HG03565 (cell line): ENCODE measurements at regions not wholly inside any gene's neighbourhood (a gene's known extent, or its start where the extent isn't known, plus 50 kb on each side); places are given as distances from the start of the nearest gene placed in this dataset.
"Not testable (repeated sequence)": the region's sequence is repeated elsewhere in the genome, so short reads cannot be mapped to it uniquely, and the experiment has no call there.

ENCODE experiments used
- ATAC-seq: cut with Tn5 transposase; IDR thresholded peaks from one replicate; pipeline ENCODE4 v1.9.1; 2021; ENCODE audit warnings: mild to moderate bottlenecking, moderate library complexity; ENCODE audit not compliant: unreplicated experiment

DNA sequence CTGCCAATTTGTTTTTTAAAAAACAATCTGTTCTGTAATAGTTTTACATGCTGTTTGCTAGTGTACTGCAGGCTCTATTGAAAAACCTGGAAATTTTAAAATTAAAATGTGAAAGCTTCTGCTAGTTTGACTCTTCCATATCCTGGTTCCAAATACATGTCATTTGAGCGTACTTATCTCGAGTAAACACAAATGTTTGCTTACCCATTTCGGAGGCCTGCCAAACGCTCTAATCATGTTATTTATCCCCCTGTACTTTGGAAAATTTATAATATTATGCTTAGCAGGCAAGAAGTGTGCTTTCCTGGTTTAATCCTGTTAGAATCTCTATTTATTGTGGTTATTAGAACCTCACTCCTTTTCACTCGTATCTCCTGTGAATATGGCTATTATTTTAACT is 476.8 kb upstream of the CYLC2 start:
- no peak for ATAC-seq

GRCh38 chr9:102514541-102514940 is 480.6 kb upstream of the CYLC2 start:
- no peak for ATAC-seq

- no peak for ATAC-seq
Measured at GRCh38 chr9:102507044-102507687, 488.0 kb upstream of the CYLC2 start.

GRCh38 chr9:102506406-102506805 is 488.7 kb upstream of the CYLC2 start:
- no peak for ATAC-seq

- ATAC-seq = peak; percentile 62
Measured at GRCh38 chr9:102499468-102499867, 495.7 kb upstream of the CYLC2 start.

DNA sequence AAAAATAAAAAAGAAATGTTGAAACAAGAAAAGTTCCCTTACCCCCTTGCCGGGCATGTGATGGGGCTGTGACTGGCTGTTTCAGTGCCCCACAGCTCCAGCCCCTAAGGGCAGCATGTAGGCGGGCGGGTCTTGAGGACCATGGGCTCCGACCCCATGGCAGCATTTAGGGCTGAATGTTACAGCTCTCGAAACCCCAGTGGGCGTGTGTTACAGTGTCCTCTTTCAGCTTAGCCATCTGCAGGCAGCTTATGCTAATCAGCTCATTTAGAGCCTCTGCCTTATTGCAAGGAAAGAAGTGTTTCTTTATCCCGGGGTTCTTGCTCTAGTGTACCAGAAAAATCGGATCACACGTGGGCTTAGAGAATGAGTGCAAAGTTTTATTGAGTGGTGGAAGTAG is 497.4 kb upstream of the CYLC2 start:
- ATAC-seq = no peak

GRCh38 chr9:102486976-102487375 is 508.2 kb upstream of the CYLC2 start:
- ATAC-seq = not testable (repeated sequence)

DNA sequence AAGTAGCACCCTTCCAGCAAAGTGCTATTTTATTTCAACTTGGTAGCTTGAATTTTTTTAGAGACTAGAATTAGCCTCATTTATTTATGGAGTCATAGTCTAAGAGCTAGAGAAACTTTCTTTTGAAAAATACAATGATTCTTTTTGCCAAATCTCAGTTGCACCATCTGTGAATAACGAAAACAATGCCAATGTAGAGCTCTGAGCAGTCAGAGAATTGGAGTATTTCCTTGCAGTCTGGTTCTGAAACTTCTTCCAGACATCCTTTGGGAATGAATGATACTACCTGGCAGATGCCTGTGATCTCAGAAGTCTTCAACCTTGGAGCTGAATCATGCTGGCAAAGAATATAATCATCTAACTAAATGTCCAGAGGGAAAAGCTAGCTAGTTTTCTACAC is 511.5 kb upstream of the CYLC2 start:
- no peak for ATAC-seq

DNA sequence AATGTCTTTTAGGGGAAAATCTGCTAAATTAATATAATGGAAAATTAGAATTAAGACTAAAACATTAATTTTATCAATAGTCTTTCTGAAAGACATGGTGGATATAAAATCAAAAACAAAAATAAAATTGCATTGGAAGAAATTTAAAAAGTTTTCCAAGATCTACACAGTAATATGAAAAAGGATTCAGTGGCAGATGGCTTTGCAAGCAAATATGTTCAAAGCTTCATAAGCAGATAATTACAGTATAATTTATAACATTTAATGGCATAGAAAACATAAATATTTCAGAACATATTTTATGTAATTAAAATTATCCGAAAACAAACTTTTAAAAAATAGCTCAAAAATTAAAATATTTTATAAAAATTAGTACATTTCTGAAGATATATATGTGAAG is 512.4 kb upstream of the CYLC2 start:
- ATAC-seq = no peak

DNA sequence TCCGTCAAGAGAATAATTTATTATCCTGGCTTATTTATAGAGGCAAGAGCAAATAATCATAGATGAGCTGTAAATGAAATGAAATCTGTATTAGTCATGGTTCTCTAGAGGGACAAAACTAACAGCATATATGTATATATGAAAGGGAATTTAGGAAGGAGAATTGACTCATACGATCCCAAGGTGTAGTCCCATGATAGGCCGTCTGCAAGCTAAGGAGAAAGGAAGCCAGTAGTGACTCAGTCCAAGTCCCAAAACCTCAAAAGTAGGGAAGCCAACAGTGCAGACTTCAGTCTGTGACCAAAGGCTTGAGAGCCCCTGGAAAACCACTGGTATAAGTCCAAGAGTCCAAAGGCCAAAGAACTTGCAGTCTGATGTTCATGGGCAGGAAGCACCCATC is 515.9 kb upstream of the CYLC2 start:
- ATAC-seq = no peak

DNA sequence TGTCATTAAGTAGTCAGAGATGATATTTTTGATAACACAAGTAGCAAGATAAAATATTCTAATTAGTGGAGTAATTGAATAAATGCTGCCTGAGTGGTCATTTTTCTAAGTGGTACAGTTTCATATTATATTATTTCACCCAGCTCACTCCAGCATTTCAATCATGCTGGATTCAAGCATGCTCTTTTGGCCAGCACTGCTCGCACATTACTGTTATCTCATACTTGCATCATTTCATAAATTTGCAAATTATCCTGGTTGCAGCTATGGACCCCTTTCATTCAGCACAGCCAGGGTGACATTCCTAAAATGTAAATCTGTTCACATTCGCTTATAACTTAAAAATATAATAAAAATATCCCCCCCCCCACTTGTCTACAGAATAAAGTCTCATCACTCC is 520.8 kb upstream of the CYLC2 start:
- ATAC-seq = no peak

DNA sequence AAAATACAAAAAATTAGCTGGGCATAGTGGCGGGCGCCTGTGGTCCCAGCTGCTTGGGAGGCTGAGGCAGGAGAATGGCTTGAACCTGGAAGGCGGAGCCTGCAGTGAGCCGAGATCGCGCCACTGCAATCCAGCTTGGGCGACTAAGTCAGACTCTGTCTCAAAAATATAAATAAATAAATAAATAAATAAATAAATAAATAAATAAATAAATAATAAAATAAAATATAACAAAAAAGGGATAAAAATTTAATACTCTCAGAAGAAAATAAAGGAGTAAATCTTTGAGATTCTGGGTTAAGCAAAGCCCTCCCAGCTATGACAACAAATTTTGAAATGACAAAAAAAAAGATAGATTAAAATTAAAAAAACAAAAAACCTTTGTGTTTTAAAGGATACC is 525.7 kb upstream of the CYLC2 start:
- not testable (repeated sequence) for ATAC-seq

GRCh38 chr9:102461156-102461819 is 533.8 kb upstream of the CYLC2 start:
- no peak for ATAC-seq

DNA sequence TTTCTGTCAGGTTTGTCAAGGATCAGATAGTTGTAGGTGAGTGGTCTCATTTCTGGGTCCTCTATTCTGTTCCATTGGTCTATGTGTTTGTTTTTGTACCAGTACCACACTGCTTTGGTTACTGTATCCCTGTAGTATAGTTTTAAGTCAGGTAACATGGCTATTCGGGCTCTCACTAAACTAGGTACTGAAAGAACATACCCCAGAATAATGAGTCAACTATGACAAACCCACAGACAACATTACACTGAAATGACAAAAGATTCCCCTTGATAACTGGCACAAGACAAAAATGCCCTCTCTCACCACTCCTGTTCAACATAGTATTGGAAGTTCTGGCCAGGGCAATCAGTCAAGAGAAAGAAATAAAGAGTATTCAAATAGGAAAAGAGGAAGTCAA is 535.3 kb upstream of the CYLC2 start:
- no peak for ATAC-seq

DNA sequence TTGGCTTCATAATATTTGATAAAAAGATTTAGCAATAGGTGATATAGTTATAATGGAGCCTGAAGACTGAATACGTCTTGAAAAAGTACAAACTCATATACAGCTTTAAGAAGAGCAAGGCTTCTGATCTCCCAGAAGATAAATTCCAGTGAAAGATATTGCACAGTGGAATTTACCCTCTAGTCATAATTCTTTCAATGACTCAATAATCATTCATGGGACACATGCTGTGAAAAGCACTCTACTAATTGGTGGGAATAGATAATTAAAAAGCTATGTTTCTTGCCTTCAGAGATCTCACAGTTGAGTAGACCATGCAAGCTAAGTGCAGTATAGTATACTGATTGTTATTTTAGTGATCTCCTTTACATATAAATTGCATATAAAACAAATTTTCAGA is 538.6 kb upstream of the CYLC2 start:
- ATAC-seq = no peak

- ATAC-seq = no peak
Measured at GRCh38 chr9:102445906-102446305, 549.2 kb upstream of the CYLC2 start.

DNA sequence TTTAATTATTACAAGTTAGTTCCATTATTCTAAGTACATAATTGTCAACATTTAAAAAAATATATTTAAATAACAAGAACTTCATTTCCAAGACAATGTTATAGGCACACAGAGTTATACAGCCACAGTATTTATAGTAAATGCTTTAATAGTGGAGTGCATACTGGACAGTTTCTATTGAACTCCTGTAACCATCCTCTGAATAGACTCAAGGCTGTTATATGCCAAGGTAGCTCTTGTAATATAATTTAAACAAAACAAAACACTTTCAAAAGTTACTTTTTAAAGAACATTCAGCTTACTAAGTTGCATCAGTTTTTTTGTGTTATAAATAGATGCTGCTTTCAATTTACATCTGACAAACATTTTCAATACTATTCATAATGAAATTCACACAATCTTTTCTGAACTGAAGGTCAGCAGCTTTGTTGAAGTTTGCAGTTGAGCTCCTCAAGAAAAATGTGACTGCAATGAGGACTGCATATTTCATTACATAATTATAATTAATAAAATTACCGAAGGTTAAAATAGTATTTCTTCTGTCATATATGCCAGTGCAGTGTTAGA is 549.9 kb upstream of the CYLC2 start:
- no peak for ATAC-seq

- no peak for ATAC-seq
Measured at GRCh38 chr9:102439583-102439982, 555.5 kb upstream of the CYLC2 start.

- ATAC-seq = not testable (repeated sequence)
Measured at GRCh38 chr9:102436599-102436998, 558.5 kb upstream of the CYLC2 start.

DNA sequence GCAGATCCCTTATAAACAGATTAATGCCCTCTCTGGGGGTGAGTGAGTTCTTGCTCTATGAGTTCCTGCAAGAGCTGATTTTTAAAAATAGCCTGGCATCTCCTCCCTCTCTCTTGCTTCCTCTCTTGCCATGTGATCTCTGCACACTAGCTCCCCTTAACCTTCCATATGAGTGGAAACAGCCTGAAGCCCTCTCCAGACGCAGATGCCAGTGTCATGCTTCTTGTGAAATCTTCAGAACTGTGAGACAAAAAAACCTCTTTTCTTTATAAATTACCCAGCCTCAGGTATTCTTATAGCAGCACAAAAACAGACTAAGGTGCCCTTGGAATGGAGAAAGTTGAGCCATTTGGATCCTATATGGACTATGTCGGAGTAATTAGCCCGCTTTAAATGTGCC is 559.7 kb upstream of the CYLC2 start:
- ATAC-seq = no peak

DNA sequence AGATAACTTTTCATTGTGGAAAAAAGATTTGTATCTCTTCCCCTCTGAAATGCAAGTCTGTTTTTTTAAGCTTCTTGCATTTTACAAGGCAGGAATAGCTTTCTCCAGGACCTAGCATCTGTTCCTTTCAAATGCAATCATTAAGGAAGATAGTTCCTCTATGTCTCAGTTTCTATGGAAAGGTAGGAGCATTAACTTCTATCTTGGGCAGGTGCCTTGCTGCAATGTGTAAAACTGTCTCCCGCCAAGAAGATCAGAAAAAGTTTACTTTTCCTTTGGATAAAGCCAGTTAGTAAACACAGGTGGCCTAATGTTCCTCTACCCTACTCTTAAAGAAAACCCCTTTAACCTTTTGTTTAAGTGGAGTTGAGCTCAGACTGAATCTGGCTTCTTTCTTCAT is 560.6 kb upstream of the CYLC2 start:
- no peak for ATAC-seq

GRCh38 chr9:102428305-102428704 is 566.8 kb upstream of the CYLC2 start:
- ATAC-seq = no peak

DNA sequence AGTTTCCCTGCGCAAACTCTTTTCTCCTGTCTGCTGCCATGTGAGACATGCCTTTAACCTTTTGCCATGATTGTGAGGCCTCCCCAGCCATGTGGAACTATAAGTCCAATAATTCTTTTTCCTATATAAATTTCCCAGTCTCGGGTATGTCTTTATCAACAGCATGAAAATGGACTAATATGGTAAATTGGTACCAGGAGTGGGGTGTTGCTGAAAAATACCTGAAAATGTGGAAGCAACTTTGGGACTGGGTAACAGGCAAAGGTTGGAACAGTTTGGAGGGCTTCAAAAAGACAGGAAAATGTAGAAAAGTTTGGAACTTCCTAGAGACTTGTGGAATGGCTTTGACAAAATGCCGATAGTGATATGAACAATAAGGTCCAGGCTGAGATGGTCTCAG is 578.9 kb upstream of the CYLC2 start:
- ATAC-seq = not testable (repeated sequence)
